Fibroblast of villous mesenchyme (primary cell): ENCODE measurements at regions not wholly inside any gene's neighbourhood (a gene's known extent, or its start where the extent isn't known, plus 50 kb on each side); places are given as distances from the start of the nearest gene placed in this dataset.
A peak's percentile ranks its signal among the peaks of the same experiment; 100 is the strongest.

Source experiments
- DNase-seq: peaks from one replicate; pipeline ENCODE4 v3.0.0-alpha.2; 2010; ENCODE audit warnings: low read depth
- H3K4me3 ChIP-seq: 2 replicates; pipeline ENCODE4 v1.5.1; 2011; ENCODE audit warnings: low read depth, mild to moderate bottlenecking, low read length
- TF ChIP-seq, protein P1 (sequence below): IDR thresholded peaks from 2 replicates; pipeline ENCODE4 v1.5.1; 2012; ENCODE audit warnings: low read depth, mild to moderate bottlenecking, low read length; ENCODE audit not compliant: insufficient read depth

DNA sequence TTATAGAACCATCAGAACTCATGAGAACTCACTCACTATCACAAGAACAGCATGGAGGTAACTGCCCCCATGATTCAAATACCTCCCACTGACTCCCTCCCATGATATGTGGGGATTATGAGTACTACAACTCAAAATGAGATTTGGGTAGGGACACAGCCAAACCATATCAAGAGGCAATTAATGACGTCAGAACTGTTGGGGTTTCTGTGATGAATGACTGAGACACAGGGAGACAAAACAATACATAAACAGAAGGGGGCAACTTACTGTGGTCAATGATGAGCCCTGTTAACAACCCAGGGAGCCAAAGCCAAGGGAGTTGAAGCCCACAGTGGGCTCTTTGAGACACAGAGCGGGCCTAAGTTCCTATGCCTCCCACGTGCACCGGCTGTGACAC, 171.3 kb upstream of the GHITM start:
- no peak for DNase-seq
- TF ChIP-seq, protein P1, sequence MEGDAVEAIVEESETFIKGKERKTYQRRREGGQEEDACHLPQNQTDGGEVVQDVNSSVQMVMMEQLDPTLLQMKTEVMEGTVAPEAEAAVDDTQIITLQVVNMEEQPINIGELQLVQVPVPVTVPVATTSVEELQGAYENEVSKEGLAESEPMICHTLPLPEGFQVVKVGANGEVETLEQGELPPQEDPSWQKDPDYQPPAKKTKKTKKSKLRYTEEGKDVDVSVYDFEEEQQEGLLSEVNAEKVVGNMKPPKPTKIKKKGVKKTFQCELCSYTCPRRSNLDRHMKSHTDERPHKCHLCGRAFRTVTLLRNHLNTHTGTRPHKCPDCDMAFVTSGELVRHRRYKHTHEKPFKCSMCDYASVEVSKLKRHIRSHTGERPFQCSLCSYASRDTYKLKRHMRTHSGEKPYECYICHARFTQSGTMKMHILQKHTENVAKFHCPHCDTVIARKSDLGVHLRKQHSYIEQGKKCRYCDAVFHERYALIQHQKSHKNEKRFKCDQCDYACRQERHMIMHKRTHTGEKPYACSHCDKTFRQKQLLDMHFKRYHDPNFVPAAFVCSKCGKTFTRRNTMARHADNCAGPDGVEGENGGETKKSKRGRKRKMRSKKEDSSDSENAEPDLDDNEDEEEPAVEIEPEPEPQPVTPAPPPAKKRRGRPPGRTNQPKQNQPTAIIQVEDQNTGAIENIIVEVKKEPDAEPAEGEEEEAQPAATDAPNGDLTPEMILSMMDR, result no peak
- no peak overlapping the region for H3K4me3 ChIP-seq

- H3K4me3 ChIP-seq, result no peak overlapping the region
- no peak for DNase-seq
These were observed 160.5 kb upstream of the GHITM start for GRCh38 chr10:83978681-83979383.

GRCh38 chr10:83982812-83983211, 156.5 kb upstream of the GHITM start:
- DNase-seq, result no peak
- no peak overlapping the region for H3K4me3 ChIP-seq
- TF ChIP-seq, protein P1, result no peak

More at GRCh38 chr10:83978681-83979383, 160.5 kb upstream of the GHITM start:
- TF ChIP-seq, protein P1, result no peak

GRCh38 chr10:83983578-83984255, 155.6 kb upstream of the GHITM start:
- TF ChIP-seq, protein P1, result no peak
- DNase-seq, result peak; percentile 25
- H3K4me3 ChIP-seq, result no peak overlapping the region

DNA sequence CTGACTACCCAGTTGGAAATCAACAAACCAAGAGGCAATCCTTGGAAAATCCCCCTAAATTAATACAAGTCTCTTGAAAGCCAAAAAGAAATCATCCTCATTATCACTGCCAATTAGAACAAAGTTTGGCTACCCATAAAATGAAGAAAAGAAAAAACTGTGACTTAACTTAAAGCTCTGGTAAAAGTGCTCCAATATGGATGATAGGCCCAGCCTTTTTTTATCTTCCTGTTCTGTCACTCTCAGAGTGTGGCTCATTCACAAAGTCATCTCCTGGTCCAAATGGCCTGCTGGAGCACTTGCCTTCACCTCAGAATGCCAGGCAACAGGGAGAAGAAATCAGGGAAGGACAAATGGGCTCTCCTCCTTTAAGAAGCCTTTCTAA, 155.1 kb upstream of the GHITM start:
- TF ChIP-seq, protein P1, result no peak
- H3K4me3 ChIP-seq, result no peak overlapping the region

GRCh38 chr10:83986800-83987199, 152.5 kb upstream of the GHITM start:
- no peak overlapping the region for H3K4me3 ChIP-seq
- DNase-seq, result no peak
- TF ChIP-seq, protein P1, result no peak

More for the DNA sequence above, 155.1 kb upstream of the GHITM start:
- no peak for DNase-seq
